ENCODE measurements at regions not wholly inside any gene's neighbourhood (a gene's known extent, or its start where the extent isn't known, plus 50 kb on each side); places are given as distances from the start of the nearest gene placed in this dataset.

GRCh38 chr5:152956943-152957613, 533.4 kb upstream of the GRIA1 start:
- H3K4me1 ChIP-seq (ENCODE audit: control insufficient read depth, insufficient read depth, low read length): no peaks in the 10 kb centered on the region
- Mint-ChIP-seq H3K4me1 (no peaks in the 10 kb centered on the region), H3K36me3 (ENCODE audit: low read depth) (no peaks in the 10 kb centered on the region), H3K27ac (no peak overlapping the region), H3K27me3 (ENCODE audit: insufficient read depth) (no peaks in the 10 kb centered on the region), H3K9me3 (no peaks in the 10 kb centered on the region), H3K4me3 (no peak overlapping the region)
- H3K4me3 ChIP-seq (ENCODE audit: low read length): no peak overlapping the region
- DNase-seq: no peak
- 86% methylated on average over 1 of the region's 2 CpGs; no CpG with 5 or more reads in 1 of the 2 experiments for WGBS, 2 experiments (ENCODE audit: insufficient coverage in 1 of 2, insufficient read length in 1 of 2)
- H3K27me3 ChIP-seq (ENCODE audit: control insufficient read depth, insufficient read depth, low read length, poor library complexity, severe bottlenecking): no peaks in the 10 kb centered on the region
- no peak overlapping the region for H3K27ac ChIP-seq (ENCODE audit: low read depth, low read length)
- H3K9ac ChIP-seq (ENCODE audit: extremely low read depth, low read length, poor library complexity, severe bottlenecking): no peak overlapping the region
- peaks cover 8% of the 10 kb centered on the region for H3K9me3 ChIP-seq (ENCODE audit: control insufficient read depth, low read length)
- peaks cover 3% of the 10 kb centered on the region for H3K36me3 ChIP-seq (ENCODE audit: control insufficient read depth, insufficient read depth, low read length)
- TF ChIP-seq, protein P1, sequence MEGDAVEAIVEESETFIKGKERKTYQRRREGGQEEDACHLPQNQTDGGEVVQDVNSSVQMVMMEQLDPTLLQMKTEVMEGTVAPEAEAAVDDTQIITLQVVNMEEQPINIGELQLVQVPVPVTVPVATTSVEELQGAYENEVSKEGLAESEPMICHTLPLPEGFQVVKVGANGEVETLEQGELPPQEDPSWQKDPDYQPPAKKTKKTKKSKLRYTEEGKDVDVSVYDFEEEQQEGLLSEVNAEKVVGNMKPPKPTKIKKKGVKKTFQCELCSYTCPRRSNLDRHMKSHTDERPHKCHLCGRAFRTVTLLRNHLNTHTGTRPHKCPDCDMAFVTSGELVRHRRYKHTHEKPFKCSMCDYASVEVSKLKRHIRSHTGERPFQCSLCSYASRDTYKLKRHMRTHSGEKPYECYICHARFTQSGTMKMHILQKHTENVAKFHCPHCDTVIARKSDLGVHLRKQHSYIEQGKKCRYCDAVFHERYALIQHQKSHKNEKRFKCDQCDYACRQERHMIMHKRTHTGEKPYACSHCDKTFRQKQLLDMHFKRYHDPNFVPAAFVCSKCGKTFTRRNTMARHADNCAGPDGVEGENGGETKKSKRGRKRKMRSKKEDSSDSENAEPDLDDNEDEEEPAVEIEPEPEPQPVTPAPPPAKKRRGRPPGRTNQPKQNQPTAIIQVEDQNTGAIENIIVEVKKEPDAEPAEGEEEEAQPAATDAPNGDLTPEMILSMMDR (conservative IDR thresholded peaks at IDR 0.05): no peak

GRCh38 chr5:152978141-152978835, 512.2 kb upstream of the GRIA1 start:
- Histone ChIP-seq H3K27me3 (ENCODE audit: control insufficient read depth, insufficient read depth, low read length, poor library complexity, severe bottlenecking) (no peaks in the 10 kb centered on the region), H3K9me3 (ENCODE audit: control insufficient read depth, low read length) (peaks cover 51% of the 10 kb centered on the region), H3K4me3 (ENCODE audit: low read length) (no peak overlapping the region), H3K4me1 (ENCODE audit: control insufficient read depth, insufficient read depth, low read length) (peaks cover 4% of the 10 kb centered on the region), H3K9ac (ENCODE audit: extremely low read depth, low read length, poor library complexity, severe bottlenecking) (no peak overlapping the region), H3K36me3 (ENCODE audit: control insufficient read depth, insufficient read depth, low read length) (no peaks in the 10 kb centered on the region), H3K27ac (ENCODE audit: low read depth, low read length) (no peak overlapping the region)
- DNase-seq: no peak
- no peak overlapping the region for H3K27ac Mint-ChIP-seq
- TF ChIP-seq, protein P1 (conservative IDR thresholded peaks at IDR 0.05): no peak
- peaks cover 2% of the 10 kb centered on the region for H3K36me3 Mint-ChIP-seq (ENCODE audit: low read depth)
- no peak overlapping the region for H3K4me3 Mint-ChIP-seq
- WGBS, 2 experiments (ENCODE audit: insufficient coverage in 1 of 2, insufficient read length in 1 of 2): 69% methylated on average over 1 of the region's 1 CpG; no CpG with 5 or more reads in 1 of the 2 experiments
- H3K9me3 Mint-ChIP-seq: peaks cover 29% of the 10 kb centered on the region
- no peaks in the 10 kb centered on the region for H3K27me3 Mint-ChIP-seq (ENCODE audit: insufficient read depth)
- peaks cover 9% of the 10 kb centered on the region for H3K4me1 Mint-ChIP-seq

DNA sequence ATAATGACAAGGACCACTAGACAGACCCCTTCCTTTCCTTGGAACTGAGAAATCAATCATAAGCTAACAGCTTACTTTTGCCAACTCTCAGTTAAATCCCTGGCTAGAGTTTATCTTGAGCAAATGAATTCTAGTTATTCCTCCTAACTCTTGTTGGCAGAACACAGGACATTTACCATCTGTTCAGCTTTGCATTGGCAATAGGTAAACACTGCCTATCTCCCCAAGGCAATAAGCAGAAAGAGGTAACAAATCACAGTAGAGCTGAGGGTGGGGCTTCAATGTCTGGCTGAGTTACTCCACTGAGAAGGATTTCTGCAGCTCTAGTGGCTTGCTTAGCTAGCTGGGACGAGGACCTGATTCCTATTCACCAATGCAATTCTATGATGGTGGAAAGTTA, 503.3 kb upstream of the GRIA1 start:
- WGBS, 2 experiments (ENCODE audit: insufficient coverage in 1 of 2, insufficient read length in 1 of 2): 78 to 86% methylated on average over 1 of the region's 1 CpG
- H3K4me1 ChIP-seq (ENCODE audit: control insufficient read depth, insufficient read depth, low read length): no peaks in the 10 kb centered on the region
- peaks cover 2% of the 10 kb centered on the region for H3K9me3 ChIP-seq (ENCODE audit: control insufficient read depth, low read length)
- no peaks in the 10 kb centered on the region for H3K27me3 Mint-ChIP-seq (ENCODE audit: insufficient read depth)
- no peaks in the 10 kb centered on the region for H3K36me3 Mint-ChIP-seq (ENCODE audit: low read depth)
- H3K27ac Mint-ChIP-seq: no peak overlapping the region
- H3K4me1 Mint-ChIP-seq: no peaks in the 10 kb centered on the region
- no peak overlapping the region for H3K9ac ChIP-seq (ENCODE audit: extremely low read depth, low read length, poor library complexity, severe bottlenecking)
- peaks cover 4% of the 10 kb centered on the region for H3K9me3 Mint-ChIP-seq
- H3K36me3 ChIP-seq (ENCODE audit: control insufficient read depth, insufficient read depth, low read length): no peaks in the 10 kb centered on the region
- no peak overlapping the region for H3K4me3 Mint-ChIP-seq
- DNase-seq: no peak
- no peak overlapping the region for H3K27ac ChIP-seq (ENCODE audit: low read depth, low read length)
- TF ChIP-seq, protein P1 (conservative IDR thresholded peaks at IDR 0.05): no peak
- no peak overlapping the region for H3K4me3 ChIP-seq (ENCODE audit: low read length)
- no peaks in the 10 kb centered on the region for H3K27me3 ChIP-seq (ENCODE audit: control insufficient read depth, insufficient read depth, low read length, poor library complexity, severe bottlenecking)

Data from endodermal cell (in vitro differentiated cells).